ENCODE measurements at regions not wholly inside any gene's neighbourhood (a gene's known extent, or its start where the extent isn't known, plus 50 kb on each side); places are given as distances from the start of the nearest gene placed in this dataset.

- no peak for DNase-seq (ENCODE audit: low spot score)
Observed at GRCh38 chr7:36802459-36803135, 78.3 kb upstream of the AOAH start.

GRCh38 chr7:36796850-36797536, 72.7 kb upstream of the AOAH start:
- DNase-seq (ENCODE audit: low spot score), result no peak

DNA sequence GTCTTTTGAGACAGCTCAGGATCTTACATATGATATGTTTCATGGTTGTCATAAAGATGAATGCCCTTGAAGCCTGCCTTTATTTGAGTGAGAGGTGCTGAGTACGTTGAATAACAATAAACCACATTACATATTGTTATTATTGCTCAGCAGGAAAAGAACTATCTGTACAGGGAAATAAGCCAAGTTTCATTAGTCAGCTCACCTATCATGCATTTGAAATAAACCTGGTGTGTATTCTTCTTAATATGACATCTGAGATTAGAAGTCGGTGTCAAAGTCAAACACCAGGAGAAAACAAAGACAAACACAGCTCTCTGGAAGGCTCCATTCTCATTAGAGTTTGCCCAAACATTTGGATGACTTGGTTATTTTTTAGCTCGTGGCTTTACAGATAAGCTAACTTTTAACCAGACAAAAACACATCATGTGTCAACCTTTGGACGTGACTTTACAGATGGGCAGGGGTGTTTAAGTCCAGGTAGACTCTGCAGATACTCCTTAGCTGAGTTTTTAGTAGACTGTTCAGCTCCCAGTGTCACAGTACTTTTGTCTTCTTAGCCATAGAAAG, 71.2 kb upstream of the AOAH start:
- DNase-seq (ENCODE audit: low spot score), result no peak

- peak; percentile 25 for DNase-seq (ENCODE audit: low spot score)
Observed at GRCh38 chr7:36794689-36795088, 70.4 kb upstream of the AOAH start.

DNA sequence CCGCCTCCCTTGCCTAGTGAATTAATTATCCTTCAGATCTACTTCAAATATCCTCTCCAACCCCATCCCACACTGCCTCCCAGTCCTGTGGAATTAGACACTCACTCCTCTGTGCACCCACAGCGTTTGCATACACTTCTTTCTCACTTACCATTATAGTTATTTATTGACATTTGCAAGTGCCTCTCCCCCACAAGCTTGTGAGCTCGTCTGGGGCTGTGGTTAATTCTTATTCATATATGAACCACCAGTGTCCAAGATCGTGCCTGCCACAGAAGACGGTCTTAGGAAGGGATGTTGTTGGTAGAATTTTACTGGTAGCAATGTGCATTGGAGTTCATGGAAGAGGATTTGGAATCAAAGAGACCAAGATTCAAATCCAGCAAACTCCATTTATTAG, 68.1 kb upstream of the AOAH start:
- DNase-seq (ENCODE audit: low spot score), result no peak

DNA sequence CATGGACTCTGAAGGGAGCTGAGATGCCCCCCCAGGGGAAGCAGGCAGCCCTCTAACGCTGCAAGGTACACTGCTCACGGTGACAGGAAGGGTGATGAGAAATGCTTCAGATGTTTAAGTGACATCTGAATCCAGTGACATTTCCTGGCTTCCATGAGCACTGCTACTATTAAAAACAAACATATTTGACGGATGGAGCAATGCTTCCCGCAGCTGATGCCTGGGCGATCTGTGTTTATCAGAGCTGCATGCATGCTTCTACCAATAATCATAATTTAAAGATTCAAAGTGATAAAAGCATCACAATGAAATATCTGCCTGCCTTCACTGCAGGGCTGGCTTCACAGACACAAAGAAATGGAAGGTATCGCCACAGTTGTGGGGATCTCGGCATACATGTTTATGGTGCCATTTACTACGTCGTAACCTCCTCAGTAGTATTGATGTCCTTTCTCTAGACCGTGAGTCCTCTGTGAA, 66.1 kb upstream of the AOAH start:
- DNase-seq (ENCODE audit: low spot score), result no peak

DNA sequence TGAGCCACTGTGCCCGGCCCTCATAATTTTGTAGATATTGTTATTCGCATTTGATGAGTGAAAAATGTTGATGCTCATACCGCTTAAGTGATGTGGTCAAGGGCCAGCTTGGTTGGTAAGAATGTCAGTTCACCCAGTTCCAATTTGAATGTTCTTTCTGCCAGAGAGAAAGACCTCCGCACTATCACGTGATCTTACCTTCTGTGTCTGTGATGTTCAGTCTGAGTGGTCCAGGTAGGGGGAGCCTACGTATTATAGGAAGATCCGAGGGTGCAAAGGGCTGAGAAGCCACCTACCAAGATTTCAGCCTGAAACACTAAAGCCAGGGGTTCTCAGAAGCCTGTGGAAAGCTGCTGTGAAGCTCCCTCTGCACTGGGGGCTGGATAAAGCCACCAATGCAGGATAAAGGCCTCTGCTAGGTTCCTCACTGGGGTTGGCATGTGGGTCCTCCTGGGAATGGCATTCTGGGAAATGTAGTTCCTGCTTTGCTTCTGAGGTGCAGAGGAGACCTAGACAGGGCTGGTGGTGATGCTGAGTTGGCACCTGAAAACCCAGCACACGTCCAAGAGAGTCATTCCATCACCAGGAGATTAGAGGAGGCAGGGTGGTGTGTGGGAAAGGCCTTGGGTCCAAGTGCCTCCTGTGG, 64.7 kb upstream of the AOAH start:
- DNase-seq (ENCODE audit: low spot score), result no peak

GRCh38 chr7:36787933-36788378, 63.7 kb upstream of the AOAH start:
- no peak for DNase-seq (ENCODE audit: low spot score)

DNA sequence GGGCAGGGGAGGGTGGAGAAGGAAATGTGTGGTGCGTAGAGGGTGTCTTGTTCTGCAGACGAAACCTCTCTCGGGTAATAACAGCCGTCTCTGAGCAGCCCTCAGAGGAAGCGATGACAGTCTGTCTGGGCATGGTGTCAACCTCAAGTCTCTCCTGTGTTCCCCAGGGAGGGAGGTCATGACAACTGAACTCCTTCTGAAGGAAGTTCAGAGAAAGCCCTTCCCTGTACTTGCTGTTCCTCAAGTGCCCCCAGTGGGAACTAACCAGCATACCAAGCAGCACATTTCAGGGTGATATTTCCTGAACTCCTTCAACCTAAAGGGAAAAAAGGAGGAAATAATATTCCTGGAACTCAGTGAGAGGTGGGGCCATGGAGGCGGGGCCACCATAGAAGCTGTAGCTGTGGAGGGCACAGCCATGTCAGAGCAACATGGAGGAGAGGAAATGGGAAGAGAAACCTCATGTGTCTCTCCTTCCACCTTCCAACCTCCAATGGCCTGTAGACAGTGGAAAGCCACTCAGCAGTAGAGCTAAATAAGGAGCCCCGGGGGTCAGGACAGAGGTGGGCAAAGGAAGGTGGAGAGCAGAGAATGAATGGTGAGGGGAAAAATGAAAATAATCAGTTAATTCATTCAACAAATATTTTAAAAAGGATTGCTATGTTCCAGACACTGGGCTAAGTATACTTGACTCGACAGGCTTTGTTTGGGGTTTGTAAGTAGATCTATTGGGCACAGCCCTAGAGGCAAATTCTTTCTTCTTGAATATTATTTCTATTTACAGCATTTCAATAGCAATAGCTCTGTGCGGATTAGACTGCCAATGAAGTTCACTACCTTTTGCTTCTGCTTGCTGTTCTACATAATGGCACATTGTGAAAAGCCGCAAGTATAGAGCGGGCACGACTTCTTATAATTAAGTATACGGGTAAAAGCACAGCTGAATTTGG, 61.0 kb upstream of the AOAH start:
- DNase-seq (ENCODE audit: low spot score), result peak; percentile 54

- no peak for DNase-seq (ENCODE audit: low spot score)
Observed at GRCh38 chr7:36781011-36781738, 56.9 kb upstream of the AOAH start.

DNA sequence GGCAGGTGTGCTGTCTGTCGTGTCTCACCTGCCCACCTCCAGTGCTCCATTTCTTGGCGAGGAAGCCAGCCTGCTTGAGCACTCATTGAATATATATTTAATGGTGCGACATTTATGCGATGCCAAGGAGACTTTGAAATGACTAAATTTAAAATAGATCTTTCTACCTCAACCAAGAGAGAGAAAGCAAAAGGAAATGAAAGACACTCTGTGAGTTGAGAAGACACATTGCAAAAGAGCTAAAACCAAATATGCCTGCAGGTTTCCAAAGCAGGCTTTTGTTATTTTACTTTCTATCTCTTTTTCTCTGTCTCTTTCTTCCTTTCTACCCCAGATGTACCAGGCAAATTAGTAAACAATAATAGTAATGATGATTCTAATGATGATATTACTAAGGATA, 53.6 kb upstream of the AOAH start:
- DNase-seq (ENCODE audit: low spot score), result no peak

DNA sequence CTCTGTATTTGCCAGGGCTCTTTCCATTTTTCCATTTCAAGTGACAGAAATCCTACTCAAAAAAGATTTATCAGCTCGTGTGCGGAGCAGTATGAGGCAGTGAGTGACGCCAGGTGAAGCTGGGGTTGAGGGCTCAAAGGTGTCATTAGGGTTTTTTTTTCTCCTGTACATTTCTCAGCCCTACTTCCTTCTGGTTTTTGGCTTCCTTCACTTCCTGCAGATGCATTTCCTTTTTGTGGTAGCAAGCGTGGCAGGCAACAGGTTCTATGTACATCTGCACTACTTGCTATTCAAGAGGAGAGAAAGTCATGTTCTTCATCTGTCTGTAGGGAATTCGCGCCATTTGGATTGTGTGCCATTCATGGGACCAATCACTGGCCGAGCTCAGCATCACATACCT, 52.8 kb upstream of the AOAH start:
- DNase-seq (ENCODE audit: low spot score), result no peak

GRCh38 chr7:36775676-36776075, 51.4 kb upstream of the AOAH start:
- DNase-seq (ENCODE audit: low spot score), result no peak

- DNase-seq (ENCODE audit: low spot score), result no peak
Observed at GRCh38 chr7:36775061-36775620, 50.8 kb upstream of the AOAH start.

Data from globus pallidus (tissue), 1 donor.